K562 (cell line): ENCODE measurements at regions not wholly inside any gene's neighbourhood (a gene's known extent, or its start where the extent isn't known, plus 50 kb on each side); places are given as distances from the start of the nearest gene placed in this dataset.

Source experiments
- ATAC-seq: fragments of 200-7000 bp; cut with Tn5 transposase; 3 replicates; pipeline ENCODE4 v1.9.1; 2020; ENCODE audit warnings: moderate library complexity
- BruUV-seq: library from RNA; stranded (reverse); fragments of 400-500 nt; replicated peaks from 2 replicates; lab custom pipeline; 2021; lab: Mats Ljungman, UMichigan
- CTCF ChIA-PET: fragments of 300-600 bp; formaldehyde crosslinking; extraction: SDS; loops from one replicate; lab custom pipeline; 2021; ENCODE audit warnings: low intra/inter-chr PET ratio; lab: Yijun Ruan, JAX
- POLR2A ChIA-PET: fragments of 300-600, 350-650 bp; sonication (Branson Sonifier 250); formaldehyde crosslinking; extraction: SDS; loops from one replicate; lab custom pipeline; 2021; ENCODE audit warnings: antibody characterized with exemption, inconsistent platforms; lab: Yijun Ruan, JAX
- DNase-seq, 4 experiments: peaks; one replicate each; pipeline versions ENCODE4 v3.0.0 to v3.0.0-alpha.2; 2011 to 2018; ENCODE audit warnings: low spot score in 3 of 4, mixed read lengths in 3 of 4; ENCODE audit errors: extremely low read depth in 1 of 4
- FAIRE-seq: peaks from 2 replicates; lab custom pipeline; 2011; peaks lifted over from hg19 to GRCh38; lab: Jason Lieb, UNC
- H2AFZ ChIP-seq: 2 replicates; pipeline ENCODE4 v1.6.0; 2011; ENCODE audit warnings: low read depth, low read length, control low read depth, inconsistent platforms
- H3K27ac ChIP-seq: fragments of 200-600 bp; 3 replicates; pipeline ENCODE4 v1.8.0; 2011; ENCODE audit warnings: low read depth, mild to moderate bottlenecking, control low read depth, inconsistent platforms, low read length, moderate library complexity, mixed read lengths; ENCODE audit errors: extremely low read depth
- H3K27me3 ChIP-seq, 2 experiments: fragments of 300-600 bp in 1 of 2; 2 replicates in 1 of 2; 3 replicates in 1 of 2; pipeline versions ENCODE4 v1.6.0 to v1.8.0; 2011; ENCODE audit warnings: inconsistent platforms in 2 of 2, low read length in 2 of 2, mild to moderate bottlenecking in 1 of 2, mixed read lengths in 1 of 2, moderate library complexity in 1 of 2; ENCODE audit not compliant: control insufficient read depth in 2 of 2, insufficient read depth in 2 of 2
- H3K36me3 ChIP-seq: fragments of 300-600 bp; 3 replicates; pipeline ENCODE4 v1.8.0; 2011; ENCODE audit warnings: mild to moderate bottlenecking, low read length, inconsistent platforms; ENCODE audit not compliant: control insufficient read depth, insufficient read depth
- H3K4me1 ChIP-seq, 2 experiments: fragments of 200-600 bp in 1 of 2; replicated peaks in 1 of 2; 2 replicates in 1 of 2; 3 replicates in 1 of 2; pipeline versions ENCODE4 v1.5.1 to v1.8.0; 2011; ENCODE audit warnings: inconsistent platforms in 2 of 2, low read length in 2 of 2, mild to moderate bottlenecking in 1 of 2, mixed read lengths in 1 of 2, moderate library complexity in 1 of 2; ENCODE audit not compliant: control insufficient read depth in 2 of 2, insufficient read depth in 2 of 2
- H3K4me2 ChIP-seq: 2 replicates; pipeline ENCODE4 v1.6.1; 2011; ENCODE audit warnings: low read length, control low read depth, inconsistent platforms, mixed read lengths; ENCODE audit not compliant: insufficient read depth
- H3K4me3 ChIP-seq: fragments of 200-600 bp; sonication (generic), shearing (Covaris generic); 2 replicates; pipeline ENCODE4 v1.5.1; 2016; ENCODE audit warnings: control low read depth, inconsistent platforms
- H3K79me2 ChIP-seq: fragments of 200-600 bp; 3 replicates; pipeline ENCODE4 v1.8.0; 2011; ENCODE audit warnings: low read length, inconsistent platforms; ENCODE audit not compliant: control insufficient read depth, insufficient read depth
- H3K9ac ChIP-seq, 2 experiments: 2 replicates each; pipeline versions ENCODE4 v1.6.0 to v1.6.1; 2011; ENCODE audit warnings: low read depth in 2 of 2, low read length in 2 of 2, control low read depth in 1 of 2, inconsistent platforms in 1 of 2, mild to moderate bottlenecking in 1 of 2, mixed read lengths in 1 of 2; ENCODE audit not compliant: insufficient read depth in 1 of 2
- H3K9me1 ChIP-seq: one replicate; pipeline ENCODE4 v1.6.0; 2011; ENCODE audit warnings: inconsistent platforms, mild to moderate bottlenecking, low read length, moderate library complexity; ENCODE audit not compliant: control insufficient read depth, insufficient read depth
- H3K9me3 ChIP-seq: replicated peaks from 2 replicates; pipeline ENCODE4 v1.5.1; 2011; ENCODE audit warnings: low read depth, low read length, inconsistent platforms; ENCODE audit not compliant: control insufficient read depth, insufficient read depth
- H4K20me1 ChIP-seq: replicated peaks from 2 replicates; pipeline ENCODE4 v1.6.1; 2011; ENCODE audit warnings: low read length, inconsistent platforms, mixed read lengths; ENCODE audit not compliant: control insufficient read depth, insufficient read depth
- CBX3 ChIP-seq, 2 experiments: IDR thresholded peaks; 1 replicate in 1 of 2; 2 replicates in 1 of 2; pipeline ENCODE4 v1.6.1; 2012; ENCODE audit warnings: inconsistent platforms in 2 of 2, low read length in 2 of 2, borderline replicate concordance in 1 of 2, control low read depth in 1 of 2
- CBX5 ChIP-seq: IDR thresholded peaks from 2 replicates; pipeline ENCODE4 v1.6.1; 2014; ENCODE audit warnings: low read depth, borderline replicate concordance
- GATAD2A ChIP-seq: fragments of 450-650 bp; IDR thresholded peaks from 2 replicates; pipeline ENCODE4 v1.6.1; 2017
- HNRNPLL ChIP-seq: fragments of 200-400 bp; formaldehyde crosslinking; IDR thresholded peaks from 2 replicates; pipeline ENCODE4 v1.6.1; 2017; ENCODE audit warnings: low read length, low read depth, mild to moderate bottlenecking; ENCODE audit not compliant: poor library complexity, severe bottlenecking
- KDM2B ChIP-seq: fragments of 250-450 bp; sonication (Bioruptor Pico); IDR thresholded peaks from 2 replicates; pipeline ENCODE4 v1.8.0; 2021; ENCODE audit warnings: mild to moderate bottlenecking, moderate library complexity
- KLF6 ChIP-seq: fragments of 250-450 bp; sonication (Bioruptor Pico); IDR thresholded peaks from 2 replicates; pipeline ENCODE4 v1.4.0; 2020; ENCODE audit warnings: mild to moderate bottlenecking, moderate library complexity, borderline replicate concordance
- PHF20 ChIP-seq: fragments of 450-650 bp; IDR thresholded peaks from 2 replicates; pipeline ENCODE4 v1.6.1; 2018; ENCODE audit not compliant: partially characterized antibody
- RFX1 ChIP-seq: fragments of 450-650 bp; IDR thresholded peaks from 2 replicates; pipeline ENCODE4 v1.6.1; 2016; ENCODE audit warnings: mild to moderate bottlenecking, moderate library complexity
- SRF ChIP-seq, 2 experiments: fragments of 250-450, 450-650 bp in 1 of 2; sonication (Bioruptor Pico) in 1 of 2; sonication (generic) in 1 of 2; formaldehyde crosslinking; IDR thresholded peaks; 2 replicates each; pipeline versions ENCODE4 v1.5.0 to v1.5.1; 2020 to 2022; ENCODE audit warnings: mild to moderate bottlenecking in 1 of 2, missing genetic modification reagents in 1 of 2
- SRSF3 ChIP-seq: fragments of 200-400 bp; formaldehyde crosslinking; IDR thresholded peaks from 2 replicates; pipeline ENCODE4 v1.6.1; 2016; ENCODE audit warnings: mild to moderate bottlenecking, low read length, moderate library complexity; ENCODE audit not compliant: insufficient read depth
- STAG1 ChIP-seq: sonication (generic); formaldehyde crosslinking; IDR thresholded peaks from 2 replicates; pipeline ENCODE4 v1.5.0; 2020; ENCODE audit warnings: missing genetic modification reagents, borderline replicate concordance
- TEAD1 ChIP-seq, 2 experiments: fragments of 450-650 bp in 1 of 2; sonication (generic) in 1 of 2; formaldehyde crosslinking; IDR thresholded peaks; 2 replicates each; pipeline versions ENCODE4 v1.4.0 to v1.8.0; 2020 to 2022; ENCODE audit warnings: mild to moderate bottlenecking in 2 of 2, missing genetic modification reagents in 1 of 2
- TFAP4 ChIP-seq: sonication (generic); formaldehyde crosslinking; IDR thresholded peaks from 2 replicates; pipeline ENCODE4 v1.8.0; 2022; ENCODE audit warnings: missing genetic modification reagents, mild to moderate bottlenecking, moderate library complexity, borderline replicate concordance
- TRIM24 ChIP-seq, 2 experiments: fragments of 450-650 bp; IDR thresholded peaks; 2 replicates each; pipeline ENCODE4 v1.6.1; 2016
- ZBED1 ChIP-seq: IDR thresholded peaks from 2 replicates; pipeline ENCODE4 v1.6.1; 2014
- ZNF589 ChIP-seq: fragments of 200-800 bp; sonication (Bioruptor generic); IDR thresholded peaks from 2 replicates; pipeline ENCODE4 v1.6.1; 2016; ENCODE audit warnings: low read depth, missing genetic modification characterization, missing compliant biosample characterization
- WGBS: fragments of 100-300 bp; shearing (Covaris generic); methylation state at CpG from one replicate; pipeline ENCODE4 v1.1.6; 2016; ENCODE audit warnings: low coverage, mixed read lengths; ENCODE audit not compliant: insufficient coverage; ENCODE audit errors: missing lambda C conversion rate; 5-methylcytosine and 5-hydroxymethylcytosine counted together
- in situ Hi-C: fragments of 300-500 bp; cut with MboI; formaldehyde crosslinking; loops from 4 replicates; pipeline ENCODE4 v1.15.0; 2018; ENCODE audit warnings: inconsistent platforms, mixed read lengths
- intact Hi-C: fragments of 100-400 bp; cut with micrococcal nuclease; formaldehyde crosslinking; loops from 2 replicates; pipeline ENCODE4 v1.14.2; 2022
- TF ChIP-seq, protein P1 (sequence below): sonication (generic); formaldehyde crosslinking; IDR thresholded peaks from 2 replicates; pipeline ENCODE4 v1.4.0; 2020; ENCODE audit warnings: mild to moderate bottlenecking, missing genetic modification reagents
- TF ChIP-seq, protein P2 (sequence below): fragments of 450-650 bp; formaldehyde crosslinking; IDR thresholded peaks from 2 replicates; pipeline ENCODE4 v1.4.0; 2022; ENCODE audit warnings: mild to moderate bottlenecking, moderate library complexity

- Histone ChIP-seq H3K9me1 (no peaks in the 10 kb centered on the region), H3K36me3 (no peaks in the 10 kb centered on the region), H3K4me3 (no peak overlapping the region), H3K4me1 (no peaks in the 10 kb centered on the region), H3K9me3 (no peaks in the 10 kb centered on the region), H4K20me1 (no peaks in the 10 kb centered on the region), H3K9ac (no peak overlapping the region), H3K79me2 (no peaks in the 10 kb centered on the region), H3K4me2 (no peak overlapping the region), H2AFZ (no peak overlapping the region), H3K27ac (no peak overlapping the region), H3K27me3 (peaks cover 0 to 6% of the 10 kb centered on the region in 2 experiments; a peak in 1 of 5 replicates)
- WGBS, result 0% methylated on average over 4 of the region's 4 CpGs
- ChIA-PET POLR2A (interaction anchor here (0.8 to 1.3 kb wide), 2 partner anchors 9 to 55 kb away, joined by 3 to 6 read pairs; no protein-coding TSS in a partner anchor), CTCF (no interaction called here)
- ATAC-seq, result no peak
- FAIRE-seq, result no peak
- DNase-seq, result no peak
- no TSS peak for BruUV-seq
- TF ChIP-seq KDM2B, result no peak
- no peak for TF ChIP-seq TEAD1 (CRISPR knock-in tag; IDR thresholded peaks at IDR 0.05)
- TF ChIP-seq TFAP4, result no peak
- no peak for TF ChIP-seq SRSF3
- TF ChIP-seq, protein P1, sequence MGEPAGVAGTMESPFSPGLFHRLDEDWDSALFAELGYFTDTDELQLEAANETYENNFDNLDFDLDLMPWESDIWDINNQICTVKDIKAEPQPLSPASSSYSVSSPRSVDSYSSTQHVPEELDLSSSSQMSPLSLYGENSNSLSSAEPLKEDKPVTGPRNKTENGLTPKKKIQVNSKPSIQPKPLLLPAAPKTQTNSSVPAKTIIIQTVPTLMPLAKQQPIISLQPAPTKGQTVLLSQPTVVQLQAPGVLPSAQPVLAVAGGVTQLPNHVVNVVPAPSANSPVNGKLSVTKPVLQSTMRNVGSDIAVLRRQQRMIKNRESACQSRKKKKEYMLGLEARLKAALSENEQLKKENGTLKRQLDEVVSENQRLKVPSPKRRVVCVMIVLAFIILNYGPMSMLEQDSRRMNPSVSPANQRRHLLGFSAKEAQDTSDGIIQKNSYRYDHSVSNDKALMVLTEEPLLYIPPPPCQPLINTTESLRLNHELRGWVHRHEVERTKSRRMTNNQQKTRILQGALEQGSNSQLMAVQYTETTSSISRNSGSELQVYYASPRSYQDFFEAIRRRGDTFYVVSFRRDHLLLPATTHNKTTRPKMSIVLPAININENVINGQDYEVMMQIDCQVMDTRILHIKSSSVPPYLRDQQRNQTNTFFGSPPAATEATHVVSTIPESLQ (CRISPR knock-in tag), result no peak
- no peak for TF ChIP-seq SRF (CRISPR knock-in tag; IDR thresholded peaks at IDR 0.05)
- no peak for TF ChIP-seq HNRNPLL
- TF ChIP-seq, protein P2, sequence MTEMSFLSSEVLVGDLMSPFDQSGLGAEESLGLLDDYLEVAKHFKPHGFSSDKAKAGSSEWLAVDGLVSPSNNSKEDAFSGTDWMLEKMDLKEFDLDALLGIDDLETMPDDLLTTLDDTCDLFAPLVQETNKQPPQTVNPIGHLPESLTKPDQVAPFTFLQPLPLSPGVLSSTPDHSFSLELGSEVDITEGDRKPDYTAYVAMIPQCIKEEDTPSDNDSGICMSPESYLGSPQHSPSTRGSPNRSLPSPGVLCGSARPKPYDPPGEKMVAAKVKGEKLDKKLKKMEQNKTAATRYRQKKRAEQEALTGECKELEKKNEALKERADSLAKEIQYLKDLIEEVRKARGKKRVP, result no peak
- no peak for TF ChIP-seq ZBED1
- no peak for TF ChIP-seq TRIM24 (IDR thresholded peaks at IDR 0.05)
- no peak for TF ChIP-seq GATAD2A
- no peak for TF ChIP-seq STAG1
- TF ChIP-seq CBX5, result no peak
- no peak for TF ChIP-seq KLF6 (CRISPR knock-in tag)
- TF ChIP-seq ZNF589, result no peak
- no peak for TF ChIP-seq RFX1
- no peak for TF ChIP-seq PHF20
- no peak for TF ChIP-seq CBX3 (IDR thresholded peaks at IDR 0.05; ENCODE audit: borderline replicate concordance in 1 of 2, low read length in 2 of 2)
- intact Hi-C loops (no loop called here), in situ Hi-C loops (no loop called here)
Observed at GRCh38 chr19:31105761-31106160, 243.5 kb downstream of the TSHZ3 start.
